ENCODE measurements at regions not wholly inside any gene's neighbourhood (a gene's known extent, or its start where the extent isn't known, plus 50 kb on each side); places are given as distances from the start of the nearest gene placed in this dataset.

DNA sequence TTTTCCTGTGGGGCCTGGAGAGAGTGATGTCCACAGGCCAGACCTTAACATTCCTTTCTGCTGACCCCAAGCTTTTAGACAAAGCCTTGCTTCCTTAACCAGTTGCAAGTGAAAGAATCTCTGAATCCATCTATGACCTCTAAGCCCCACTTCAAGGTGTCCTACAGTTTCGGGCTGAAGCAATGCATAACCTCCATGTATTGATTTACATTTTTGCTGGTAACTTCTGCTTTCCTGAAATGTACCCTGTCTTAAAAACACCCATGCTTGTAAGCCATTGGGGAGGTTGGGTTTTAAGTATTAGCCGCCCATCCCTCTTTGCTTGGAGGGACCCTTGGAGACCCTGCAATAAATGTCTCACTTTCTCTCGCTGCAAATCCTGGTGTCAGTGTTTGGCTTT lies 190.6 kb downstream of the VRK1 start:
- Histone ChIP-seq H4K91ac (ENCODE audit: low read depth, low read length, poor library complexity) (no peak overlapping the region), H3K18ac (ENCODE audit: low read length) (no peak overlapping the region), H2AK5ac (ENCODE audit: low read depth, low read length) (no peak overlapping the region), H3K9me3 (replicated peaks in 1 of 2; ENCODE audit: control insufficient read depth in 2 of 2, insufficient read depth in 1 of 2, low read depth in 1 of 2, low read length in 2 of 2) (no peaks in the 10 kb centered on the region), H3K4me2 (ENCODE audit: insufficient read depth, low read length, poor library complexity, severe bottlenecking) (no peak overlapping the region), H2BK5ac (ENCODE audit: low read length) (no peak overlapping the region), H3K36me3 (replicated peaks in 1 of 2; ENCODE audit: control insufficient read depth in 2 of 2, insufficient read depth in 2 of 2, low read length in 2 of 2) (no peaks in the 10 kb centered on the region), H3K23ac (ENCODE audit: low read depth, low read length, poor library complexity) (no peak overlapping the region), H3K4me1 (ENCODE audit: control insufficient read depth in 2 of 2, insufficient read depth in 1 of 2, low read depth in 1 of 2, low read length in 2 of 2) (peaks cover 2 to 24% of the 10 kb centered on the region in 2 donors), H3K27me3 (ENCODE audit: control insufficient read depth in 3 of 3, insufficient read depth in 3 of 3, low read depth in 1 of 3, low read length in 3 of 3) (no peaks in the 10 kb centered on the region), H3K79me1 (ENCODE audit: low read depth, low read length) (no peaks in the 10 kb centered on the region), H3K14ac (ENCODE audit: low read length) (no peak overlapping the region), H2BK12ac (ENCODE audit: low read length) (no peak overlapping the region), H3K4me3 (ENCODE audit: low read length in 2 of 2) (no peak overlapping the region), H2BK120ac (ENCODE audit: low read depth, low read length) (no peak overlapping the region), H3K27ac (replicated peaks; ENCODE audit: low read length) (no peak overlapping the region), H2AFZ (ENCODE audit: low read length) (no peak overlapping the region), H4K8ac (ENCODE audit: low read depth, low read length) (no peak overlapping the region), H3K4ac (ENCODE audit: low read length) (no peak overlapping the region), H3K9ac (ENCODE audit: low read depth, low read length, poor library complexity) (no peak overlapping the region), H2BK15ac (ENCODE audit: low read length) (no peak overlapping the region)
- DNase-seq (ENCODE audit: low spot score): no peak
- WGBS, 2 donors (ENCODE audit: extremely low coverage in 2 of 2, insufficient read length in 2 of 2, insufficient replicate concordance in 1 of 2): no CpG with 5 or more reads among the region's 3 CpGs

- no peak overlapping the region for H2BK5ac ChIP-seq (ENCODE audit: low read length)
- no peak overlapping the region for H3K18ac ChIP-seq (ENCODE audit: low read length)
- H4K8ac ChIP-seq (ENCODE audit: low read depth, low read length): no peak overlapping the region
- H4K91ac ChIP-seq (ENCODE audit: low read depth, low read length, poor library complexity): no peak overlapping the region
- H2AK5ac ChIP-seq (ENCODE audit: low read depth, low read length): no peak overlapping the region
- WGBS, 2 donors (ENCODE audit: extremely low coverage in 2 of 2, insufficient read length in 2 of 2, insufficient replicate concordance in 1 of 2): no CpG with 5 or more reads among the region's 4 CpGs
- no peaks in the 10 kb centered on the region for H3K27me3 ChIP-seq (ENCODE audit: control insufficient read depth in 3 of 3, insufficient read depth in 3 of 3, low read depth in 1 of 3, low read length in 3 of 3)
- no peak overlapping the region for H3K4me2 ChIP-seq (ENCODE audit: insufficient read depth, low read length, poor library complexity, severe bottlenecking)
- peak overlapping the region; percentile 20 for H2AFZ ChIP-seq (ENCODE audit: low read length)
- H2BK12ac ChIP-seq (ENCODE audit: low read length): no peak overlapping the region
- H2BK15ac ChIP-seq (ENCODE audit: low read length): no peak overlapping the region
- H3K14ac ChIP-seq (ENCODE audit: low read length): no peak overlapping the region
- H3K4ac ChIP-seq (ENCODE audit: low read length): no peak overlapping the region
- H3K79me1 ChIP-seq (ENCODE audit: low read depth, low read length): no peaks in the 10 kb centered on the region
- no peak overlapping the region for H3K23ac ChIP-seq (ENCODE audit: low read depth, low read length, poor library complexity)
- H3K9me3 ChIP-seq (replicated peaks in 1 of 2; ENCODE audit: control insufficient read depth in 2 of 2, insufficient read depth in 1 of 2, low read depth in 1 of 2, low read length in 2 of 2): no peaks in the 10 kb centered on the region
- H3K27ac ChIP-seq (replicated peaks; ENCODE audit: low read length): no peak overlapping the region
- no peak overlapping the region for H3K9ac ChIP-seq (ENCODE audit: low read depth, low read length, poor library complexity)
- no peak overlapping the region for H2BK120ac ChIP-seq (ENCODE audit: low read depth, low read length)
- no peaks in the 10 kb centered on the region for H3K36me3 ChIP-seq (replicated peaks in 1 of 2; ENCODE audit: control insufficient read depth in 2 of 2, insufficient read depth in 2 of 2, low read length in 2 of 2)
- peaks cover 2 to 24% of the 10 kb centered on the region in 2 donors for H3K4me1 ChIP-seq (ENCODE audit: control insufficient read depth in 2 of 2, insufficient read depth in 1 of 2, low read depth in 1 of 2, low read length in 2 of 2)
- DNase-seq (ENCODE audit: low spot score): no peak
- H3K4me3 ChIP-seq (ENCODE audit: low read length in 2 of 2): no peak overlapping the region
These were observed 192.1 kb downstream of the VRK1 start for GRCh38 chr14:96989306-96989705.

GRCh38 chr14:96991226-96991625 lies 194.0 kb downstream of the VRK1 start:
- Histone ChIP-seq H2BK5ac (ENCODE audit: low read length) (no peak overlapping the region), H2BK120ac (ENCODE audit: low read depth, low read length) (no peak overlapping the region), H4K91ac (ENCODE audit: low read depth, low read length, poor library complexity) (no peak overlapping the region), H3K14ac (ENCODE audit: low read length) (no peak overlapping the region), H3K27me3 (ENCODE audit: control insufficient read depth in 3 of 3, insufficient read depth in 3 of 3, low read depth in 1 of 3, low read length in 3 of 3) (no peaks in the 10 kb centered on the region), H3K36me3 (replicated peaks in 1 of 2; ENCODE audit: control insufficient read depth in 2 of 2, insufficient read depth in 2 of 2, low read length in 2 of 2) (no peaks in the 10 kb centered on the region), H2AK5ac (ENCODE audit: low read depth, low read length) (no peak overlapping the region), H3K23ac (ENCODE audit: low read depth, low read length, poor library complexity) (no peak overlapping the region), H3K18ac (ENCODE audit: low read length) (no peak overlapping the region), H3K4me1 (ENCODE audit: control insufficient read depth in 2 of 2, insufficient read depth in 1 of 2, low read depth in 1 of 2, low read length in 2 of 2) (peaks cover 2 to 21% of the 10 kb centered on the region in 2 donors), H4K8ac (ENCODE audit: low read depth, low read length) (no peak overlapping the region), H3K27ac (replicated peaks; ENCODE audit: low read length) (no peak overlapping the region), H2AFZ (ENCODE audit: low read length) (no peak overlapping the region), H3K79me1 (ENCODE audit: low read depth, low read length) (no peaks in the 10 kb centered on the region), H3K4me2 (ENCODE audit: insufficient read depth, low read length, poor library complexity, severe bottlenecking) (no peak overlapping the region), H3K4me3 (ENCODE audit: low read length in 2 of 2) (no peak overlapping the region), H3K9ac (ENCODE audit: low read depth, low read length, poor library complexity) (no peak overlapping the region), H3K4ac (ENCODE audit: low read length) (no peak overlapping the region), H3K9me3 (replicated peaks in 1 of 2; ENCODE audit: control insufficient read depth in 2 of 2, insufficient read depth in 1 of 2, low read depth in 1 of 2, low read length in 2 of 2) (no peaks in the 10 kb centered on the region), H2BK12ac (ENCODE audit: low read length) (no peak overlapping the region), H2BK15ac (ENCODE audit: low read length) (no peak overlapping the region)
- WGBS, 2 donors (ENCODE audit: extremely low coverage in 2 of 2, insufficient read length in 2 of 2, insufficient replicate concordance in 1 of 2): no CpG with 5 or more reads among the region's 2 CpGs
- DNase-seq (ENCODE audit: low spot score): no peak

DNA sequence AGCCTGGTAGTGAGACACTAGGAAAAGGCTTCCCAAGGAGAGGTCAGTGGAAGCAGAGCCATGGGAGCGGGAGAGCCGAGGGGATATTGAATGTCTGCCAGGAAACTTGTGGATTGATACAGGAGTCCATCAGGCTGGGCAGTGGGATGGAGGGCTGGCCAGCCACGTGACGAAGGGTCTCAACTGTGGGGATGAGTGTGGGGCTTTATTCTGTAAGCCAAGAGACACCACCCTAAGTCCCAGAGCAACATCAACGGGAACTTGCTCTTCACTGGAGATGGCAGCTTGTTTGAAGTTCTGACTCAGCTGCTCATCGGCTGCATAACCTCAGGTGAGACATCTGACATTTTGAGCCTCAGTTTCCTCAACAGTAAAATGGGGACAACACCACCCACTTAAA lies 197.8 kb downstream of the VRK1 start:
- Histone ChIP-seq H3K79me1 (ENCODE audit: low read depth, low read length) (no peaks in the 10 kb centered on the region), H3K9ac (ENCODE audit: low read depth, low read length, poor library complexity) (no peak overlapping the region)
- WGBS, 2 donors (ENCODE audit: extremely low coverage in 2 of 2, insufficient read length in 2 of 2, insufficient replicate concordance in 1 of 2): no CpG with 5 or more reads among the region's 6 CpGs

More for the DNA sequence above, 197.8 kb downstream of the VRK1 start:
- Histone ChIP-seq H2AK5ac (ENCODE audit: low read depth, low read length) (no peak overlapping the region), H3K4me1 (ENCODE audit: control insufficient read depth in 2 of 2, insufficient read depth in 1 of 2, low read depth in 1 of 2, low read length in 2 of 2) (no peaks in the 10 kb centered on the region), H3K4ac (ENCODE audit: low read length) (no peak overlapping the region), H2AFZ (ENCODE audit: low read length) (no peak overlapping the region), H3K27me3 (ENCODE audit: control insufficient read depth in 3 of 3, insufficient read depth in 3 of 3, low read depth in 1 of 3, low read length in 3 of 3) (no peaks in the 10 kb centered on the region), H3K23ac (ENCODE audit: low read depth, low read length, poor library complexity) (no peak overlapping the region), H3K36me3 (replicated peaks in 1 of 2; ENCODE audit: control insufficient read depth in 2 of 2, insufficient read depth in 2 of 2, low read length in 2 of 2) (no peaks in the 10 kb centered on the region), H3K18ac (ENCODE audit: low read length) (no peak overlapping the region), H2BK120ac (ENCODE audit: low read depth, low read length) (no peak overlapping the region), H2BK15ac (ENCODE audit: low read length) (no peak overlapping the region), H3K9me3 (replicated peaks in 1 of 2; ENCODE audit: control insufficient read depth in 2 of 2, insufficient read depth in 1 of 2, low read depth in 1 of 2, low read length in 2 of 2) (no peaks in the 10 kb centered on the region), H4K91ac (ENCODE audit: low read depth, low read length, poor library complexity) (no peak overlapping the region), H2BK12ac (ENCODE audit: low read length) (no peak overlapping the region), H3K4me3 (ENCODE audit: low read length in 2 of 2) (no peak overlapping the region), H3K14ac (ENCODE audit: low read length) (no peak overlapping the region), H3K27ac (replicated peaks; ENCODE audit: low read length) (no peak overlapping the region), H4K8ac (ENCODE audit: low read depth, low read length) (no peak overlapping the region), H3K4me2 (ENCODE audit: insufficient read depth, low read length, poor library complexity, severe bottlenecking) (no peak overlapping the region), H2BK5ac (ENCODE audit: low read length) (no peak overlapping the region)
- DNase-seq (ENCODE audit: low spot score): no peak
